Omental fat pad (tissue), 3 donors: ENCODE measurements at regions not wholly inside any gene's neighbourhood (a gene's known extent, or its start where the extent isn't known, plus 50 kb on each side); places are given as distances from the start of the nearest gene placed in this dataset.

Source experiments
- ATAC-seq: fragments of 150-250 bp; one replicate; pipeline ENCODE4 v1.9.1; 2016; ENCODE audit warnings: mild to moderate bottlenecking, moderate library complexity; ENCODE audit not compliant: low FRiP score
- DNase-seq: peaks from one replicate; pipeline ENCODE4 v3.0.0-alpha.2; 2019; ENCODE audit warnings: low spot score
- TF ChIP-seq, protein P1 (sequence below), 3 donors: fragments of 450-650 bp; IDR thresholded peaks; one replicate each; pipeline ENCODE4 v1.5.1; 2016 to 2017; ENCODE audit warnings: antibody characterized with exemption in 3 of 3, mild to moderate bottlenecking in 3 of 3, moderate library complexity in 2 of 3

DNA sequence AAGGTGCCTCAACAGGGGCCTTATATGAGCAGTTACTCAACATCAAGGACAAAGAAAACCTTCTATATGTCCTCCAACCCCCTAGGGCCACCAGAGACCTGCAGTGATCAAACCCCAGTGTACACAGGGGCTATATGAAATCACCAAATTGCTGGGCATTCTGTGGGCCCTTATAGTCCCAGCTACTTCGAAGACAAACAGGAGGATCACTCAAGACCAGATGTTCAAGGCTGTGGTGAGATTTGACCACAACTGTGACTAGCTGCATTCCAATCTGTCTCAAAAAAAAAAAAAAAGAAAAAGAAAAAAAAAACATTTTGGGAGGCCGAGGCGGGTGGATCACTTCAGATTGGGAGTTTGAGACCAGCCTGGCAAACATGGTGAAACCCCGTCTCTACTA lies 51.0 kb upstream of the PRB2 start:
- no peak for DNase-seq
- TF ChIP-seq, protein P1, sequence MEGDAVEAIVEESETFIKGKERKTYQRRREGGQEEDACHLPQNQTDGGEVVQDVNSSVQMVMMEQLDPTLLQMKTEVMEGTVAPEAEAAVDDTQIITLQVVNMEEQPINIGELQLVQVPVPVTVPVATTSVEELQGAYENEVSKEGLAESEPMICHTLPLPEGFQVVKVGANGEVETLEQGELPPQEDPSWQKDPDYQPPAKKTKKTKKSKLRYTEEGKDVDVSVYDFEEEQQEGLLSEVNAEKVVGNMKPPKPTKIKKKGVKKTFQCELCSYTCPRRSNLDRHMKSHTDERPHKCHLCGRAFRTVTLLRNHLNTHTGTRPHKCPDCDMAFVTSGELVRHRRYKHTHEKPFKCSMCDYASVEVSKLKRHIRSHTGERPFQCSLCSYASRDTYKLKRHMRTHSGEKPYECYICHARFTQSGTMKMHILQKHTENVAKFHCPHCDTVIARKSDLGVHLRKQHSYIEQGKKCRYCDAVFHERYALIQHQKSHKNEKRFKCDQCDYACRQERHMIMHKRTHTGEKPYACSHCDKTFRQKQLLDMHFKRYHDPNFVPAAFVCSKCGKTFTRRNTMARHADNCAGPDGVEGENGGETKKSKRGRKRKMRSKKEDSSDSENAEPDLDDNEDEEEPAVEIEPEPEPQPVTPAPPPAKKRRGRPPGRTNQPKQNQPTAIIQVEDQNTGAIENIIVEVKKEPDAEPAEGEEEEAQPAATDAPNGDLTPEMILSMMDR (IDR thresholded peaks at IDR 0.05): no peak
- ATAC-seq: no peak

DNA sequence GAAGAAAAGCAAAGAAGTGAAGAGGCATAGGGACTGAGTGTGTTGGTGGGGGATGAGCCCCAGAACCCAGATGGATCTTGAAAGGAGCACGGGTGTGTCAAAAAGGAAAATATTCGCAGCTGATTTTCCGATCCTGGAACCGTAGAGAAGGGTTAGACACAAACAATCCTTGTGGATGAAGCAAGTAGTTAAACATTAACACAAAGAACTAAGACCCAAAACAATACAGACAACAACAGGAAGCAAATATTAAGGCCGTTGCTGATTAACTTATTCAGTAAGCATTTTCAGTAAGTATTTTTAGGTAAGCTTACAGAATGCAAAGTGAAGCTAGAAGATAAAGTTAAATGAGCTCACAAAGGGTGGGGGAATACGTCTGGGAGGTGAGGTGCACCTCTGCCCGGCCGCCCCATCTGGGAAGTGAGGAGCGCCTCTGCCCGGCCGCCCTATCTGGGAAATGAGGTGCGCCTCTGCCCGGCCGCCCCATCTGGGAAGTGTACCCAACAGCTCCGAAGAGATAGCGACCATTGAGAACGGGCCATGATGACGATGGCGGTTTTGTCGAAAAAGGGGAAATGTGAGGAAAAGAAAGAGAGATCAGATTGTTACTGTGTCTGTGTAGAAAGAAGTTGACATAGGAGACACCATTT lies 62.8 kb upstream of the PRB2 start:
- TF ChIP-seq, protein P1 (IDR thresholded peaks at IDR 0.05): no peak
- ATAC-seq (no peak), DNase-seq (no peak)

DNA sequence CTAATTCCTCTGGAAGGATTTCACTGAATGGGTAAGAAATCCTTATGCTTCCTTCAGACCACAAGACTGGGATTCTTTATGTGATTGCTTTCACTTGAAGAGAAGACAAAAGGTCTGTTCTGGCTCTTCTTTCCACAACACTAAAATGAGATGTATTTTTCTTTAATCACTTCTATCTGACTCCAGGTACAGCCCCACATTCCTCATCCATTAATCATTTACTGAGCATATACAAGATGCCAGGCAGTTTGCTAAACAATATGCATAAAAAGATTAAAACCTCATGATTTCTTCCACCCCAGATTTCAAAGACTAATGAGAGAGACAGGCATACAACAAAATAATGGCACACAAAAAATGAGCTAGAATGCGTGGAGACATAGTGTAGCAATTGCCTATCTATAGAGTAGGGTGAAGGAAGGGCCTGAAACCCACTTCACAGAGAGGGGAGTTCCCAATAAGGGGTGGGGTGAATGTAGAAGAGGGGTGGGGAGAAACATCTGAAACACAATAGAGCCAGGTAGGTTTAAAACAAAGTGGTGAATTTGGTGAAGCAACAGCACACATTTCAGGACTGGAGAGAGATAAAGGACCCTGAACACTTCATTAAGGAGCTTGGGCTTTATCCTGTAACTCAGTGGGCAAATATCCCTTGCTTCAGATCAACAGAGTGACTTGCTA lies 65.1 kb upstream of the PRB2 start:
- ATAC-seq (no peak), DNase-seq (no peak)
- TF ChIP-seq, protein P1 (IDR thresholded peaks at IDR 0.05): no peak

DNA sequence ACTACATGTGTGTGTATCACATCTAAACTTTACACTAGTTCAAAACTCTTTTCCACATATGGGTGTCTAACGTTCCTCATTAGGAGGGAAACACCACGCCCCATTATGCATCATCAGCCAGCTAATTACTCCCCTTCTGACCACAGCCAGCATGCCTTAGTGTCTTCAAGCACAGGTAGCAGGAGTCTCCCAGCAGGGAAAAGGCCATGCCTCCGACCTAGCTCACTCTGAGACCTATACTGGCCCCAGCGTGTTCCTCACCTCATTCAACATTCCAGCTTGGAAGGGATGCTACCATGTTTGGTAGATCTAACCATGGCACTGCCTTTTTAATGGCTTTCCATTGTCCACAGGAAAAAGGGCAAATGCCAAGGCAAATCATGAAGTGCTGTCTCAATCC lies 66.1 kb upstream of the PRB2 start:
- TF ChIP-seq, protein P1 (IDR thresholded peaks at IDR 0.05): no peak
- no peak for DNase-seq
- no peak for ATAC-seq

DNA sequence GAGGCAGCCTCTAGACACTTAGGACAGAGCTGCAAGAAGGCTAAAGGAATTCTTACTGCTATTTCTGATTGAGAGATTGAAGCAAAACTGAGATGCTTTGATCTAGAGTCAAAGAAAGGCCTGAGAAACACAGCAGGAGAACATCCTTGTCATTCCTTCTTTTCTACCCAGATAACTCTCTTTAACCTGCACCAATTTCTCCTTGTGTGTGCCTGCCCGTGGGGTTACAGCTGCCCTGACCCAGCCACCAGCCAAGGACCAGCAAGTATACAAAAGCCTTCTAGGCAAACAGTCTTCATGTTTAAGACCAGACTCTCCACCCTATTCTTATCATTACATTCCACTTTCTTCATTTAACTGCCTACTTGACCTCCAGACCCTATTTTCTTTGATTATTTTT lies 81.7 kb upstream of the PRB2 start:
- ATAC-seq (no peak), DNase-seq (no peak)
- TF ChIP-seq, protein P1 (IDR thresholded peaks at IDR 0.05): no peak

DNA sequence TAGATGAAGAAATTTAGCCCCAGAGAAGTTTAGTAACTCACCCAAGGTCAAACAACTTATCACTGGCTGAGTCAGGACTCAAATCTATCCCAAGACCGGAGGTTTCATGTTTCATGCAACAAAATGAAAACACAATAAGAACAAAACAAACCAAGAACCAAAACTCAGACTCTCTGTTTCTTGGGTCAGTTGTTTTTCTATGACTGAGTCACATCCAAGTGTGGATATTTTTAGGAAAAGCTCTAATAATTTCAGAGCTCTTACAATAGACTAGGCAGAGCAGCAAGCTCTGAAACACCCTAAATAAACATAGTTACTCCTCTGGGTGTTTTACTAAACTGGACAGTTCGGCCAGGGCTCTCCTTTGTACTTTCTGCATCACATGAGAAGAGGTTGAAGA lies 87.6 kb upstream of the PRB2 start:
- DNase-seq (no peak), ATAC-seq (no peak)
- TF ChIP-seq, protein P1 (IDR thresholded peaks at IDR 0.05): no peak
